PFSK-1 (cell line): ENCODE measurements at regions not wholly inside any gene's neighbourhood (a gene's known extent, or its start where the extent isn't known, plus 50 kb on each side); places are given as distances from the start of the nearest gene placed in this dataset.

ENCODE experiments used
- POLR2AphosphoS5 ChIP-seq: IDR thresholded peaks from 2 replicates; pipeline ENCODE4 v1.6.1; 2012; ENCODE audit warnings: low read depth, mild to moderate bottlenecking, control low read depth, low read length, moderate library complexity
- SIN3A ChIP-seq: IDR thresholded peaks from 2 replicates; pipeline ENCODE4 v1.6.1; 2012; ENCODE audit warnings: mild to moderate bottlenecking, low read length, moderate library complexity, borderline replicate concordance; ENCODE audit not compliant: insufficient read depth
- TAF1 ChIP-seq: IDR thresholded peaks from 2 replicates; pipeline ENCODE4 v1.6.1; 2012; ENCODE audit warnings: low read length, control low read depth, borderline replicate concordance; ENCODE audit not compliant: insufficient read depth
- TF ChIP-seq, protein P1 (sequence below), 2 experiments: IDR thresholded peaks; 2 replicates each; pipeline versions ENCODE4 v1.6.1 to v1.8.0; 2011 to 2012; ENCODE audit warnings: low read depth in 2 of 2, low read length in 2 of 2, control low read depth in 1 of 2, inconsistent platforms in 1 of 2, mild to moderate bottlenecking in 1 of 2, moderate library complexity in 1 of 2; ENCODE audit not compliant: insufficient read depth in 1 of 2

DNA sequence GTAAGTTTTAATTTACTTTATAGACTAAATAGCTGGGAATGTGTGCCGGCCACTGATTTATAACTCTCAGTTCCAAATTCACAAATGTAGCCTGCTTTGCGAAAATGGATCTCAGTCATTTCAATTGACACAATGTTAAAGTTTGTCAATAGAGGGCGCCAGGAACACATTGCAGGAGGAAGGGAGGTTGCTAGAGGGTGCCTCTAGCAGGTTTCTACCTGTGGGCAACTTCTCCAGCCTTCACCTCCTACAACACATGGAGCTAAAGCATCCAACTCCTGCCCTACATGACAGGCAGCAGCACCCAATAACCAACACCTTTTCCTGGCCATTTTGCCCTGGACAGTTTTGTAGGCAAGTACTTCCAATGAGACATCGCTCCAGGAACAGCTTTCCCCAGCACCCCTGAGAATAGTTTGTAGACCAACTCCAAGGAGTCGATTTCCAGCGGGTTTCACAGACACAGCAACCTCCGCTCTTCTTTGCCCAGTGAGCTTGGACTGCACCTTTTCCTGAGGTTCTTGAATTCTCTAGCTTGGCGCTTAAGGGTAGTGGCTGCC is 784.8 kb upstream of the CDH2 start:
- TF ChIP-seq POLR2AphosphoS5 (no peak), TAF1 (no peak), SIN3A (no peak)
- TF ChIP-seq, protein P1, sequence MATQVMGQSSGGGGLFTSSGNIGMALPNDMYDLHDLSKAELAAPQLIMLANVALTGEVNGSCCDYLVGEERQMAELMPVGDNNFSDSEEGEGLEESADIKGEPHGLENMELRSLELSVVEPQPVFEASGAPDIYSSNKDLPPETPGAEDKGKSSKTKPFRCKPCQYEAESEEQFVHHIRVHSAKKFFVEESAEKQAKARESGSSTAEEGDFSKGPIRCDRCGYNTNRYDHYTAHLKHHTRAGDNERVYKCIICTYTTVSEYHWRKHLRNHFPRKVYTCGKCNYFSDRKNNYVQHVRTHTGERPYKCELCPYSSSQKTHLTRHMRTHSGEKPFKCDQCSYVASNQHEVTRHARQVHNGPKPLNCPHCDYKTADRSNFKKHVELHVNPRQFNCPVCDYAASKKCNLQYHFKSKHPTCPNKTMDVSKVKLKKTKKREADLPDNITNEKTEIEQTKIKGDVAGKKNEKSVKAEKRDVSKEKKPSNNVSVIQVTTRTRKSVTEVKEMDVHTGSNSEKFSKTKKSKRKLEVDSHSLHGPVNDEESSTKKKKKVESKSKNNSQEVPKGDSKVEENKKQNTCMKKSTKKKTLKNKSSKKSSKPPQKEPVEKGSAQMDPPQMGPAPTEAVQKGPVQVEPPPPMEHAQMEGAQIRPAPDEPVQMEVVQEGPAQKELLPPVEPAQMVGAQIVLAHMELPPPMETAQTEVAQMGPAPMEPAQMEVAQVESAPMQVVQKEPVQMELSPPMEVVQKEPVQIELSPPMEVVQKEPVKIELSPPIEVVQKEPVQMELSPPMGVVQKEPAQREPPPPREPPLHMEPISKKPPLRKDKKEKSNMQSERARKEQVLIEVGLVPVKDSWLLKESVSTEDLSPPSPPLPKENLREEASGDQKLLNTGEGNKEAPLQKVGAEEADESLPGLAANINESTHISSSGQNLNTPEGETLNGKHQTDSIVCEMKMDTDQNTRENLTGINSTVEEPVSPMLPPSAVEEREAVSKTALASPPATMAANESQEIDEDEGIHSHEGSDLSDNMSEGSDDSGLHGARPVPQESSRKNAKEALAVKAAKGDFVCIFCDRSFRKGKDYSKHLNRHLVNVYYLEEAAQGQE (IDR thresholded peaks at IDR 0.05; ENCODE audit: insufficient read depth in 1 of 2, low read depth in 2 of 2, low read length in 2 of 2), result no peak
